ENCODE measurements at regions not wholly inside any gene's neighbourhood (a gene's known extent, or its start where the extent isn't known, plus 50 kb on each side); places are given as distances from the start of the nearest gene placed in this dataset.

- TF ChIP-seq CTCF (IDR thresholded peaks at IDR 0.05) = no peak
- TF ChIP-seq REST (IDR thresholded peaks at IDR 0.05; ENCODE audit: insufficient read depth in 1 of 2, low read depth in 2 of 2, low read length in 1 of 2) = no peak
- TF ChIP-seq SIN3A (IDR thresholded peaks at IDR 0.05; ENCODE audit: borderline replicate concordance, insufficient read depth, low read depth, low read length) = no peak
Measured at GRCh38 chr15:46620392-46621013, 985.7 kb downstream of the SQOR start.
